ENCODE measurements at regions not wholly inside any gene's neighbourhood (a gene's known extent, or its start where the extent isn't known, plus 50 kb on each side); places are given as distances from the start of the nearest gene placed in this dataset.
"Not testable (repeated sequence)": the region's sequence is repeated elsewhere in the genome, so short reads cannot be mapped to it uniquely, and the experiment has no call there.

DNA sequence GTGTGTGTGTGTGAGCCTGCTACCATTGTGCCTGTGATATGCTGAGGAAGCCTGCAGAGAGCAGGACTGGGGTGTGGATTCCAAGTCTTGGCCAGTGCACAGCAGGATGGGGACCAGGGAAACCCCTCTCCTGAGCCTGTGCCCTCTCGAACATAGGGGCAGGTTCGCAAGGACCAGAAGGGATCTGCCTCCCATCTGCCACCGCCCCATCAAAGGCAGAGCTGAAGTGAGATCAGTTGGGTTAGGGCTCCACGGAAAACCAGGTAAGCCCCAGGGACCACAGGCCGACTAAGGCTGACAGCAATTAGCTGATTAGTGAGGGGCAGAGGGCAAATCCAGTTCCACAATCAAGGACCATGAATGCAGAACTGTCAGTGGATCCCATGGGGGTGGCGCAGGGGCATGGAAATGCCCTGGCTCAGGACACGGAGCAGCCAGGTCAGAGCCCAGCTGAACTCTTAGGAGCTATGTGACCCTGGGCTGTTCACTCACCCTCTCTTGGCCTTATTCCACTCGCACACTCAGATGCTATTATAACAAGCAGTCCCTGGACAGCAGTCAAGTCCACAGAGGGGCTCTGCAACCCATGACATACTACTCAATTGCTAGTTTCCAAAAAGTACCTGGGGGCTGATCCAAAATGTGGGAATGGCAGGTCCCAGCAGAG, 84.2 kb upstream of the ID2 start:
- TF ChIP-seq, protein P1, sequence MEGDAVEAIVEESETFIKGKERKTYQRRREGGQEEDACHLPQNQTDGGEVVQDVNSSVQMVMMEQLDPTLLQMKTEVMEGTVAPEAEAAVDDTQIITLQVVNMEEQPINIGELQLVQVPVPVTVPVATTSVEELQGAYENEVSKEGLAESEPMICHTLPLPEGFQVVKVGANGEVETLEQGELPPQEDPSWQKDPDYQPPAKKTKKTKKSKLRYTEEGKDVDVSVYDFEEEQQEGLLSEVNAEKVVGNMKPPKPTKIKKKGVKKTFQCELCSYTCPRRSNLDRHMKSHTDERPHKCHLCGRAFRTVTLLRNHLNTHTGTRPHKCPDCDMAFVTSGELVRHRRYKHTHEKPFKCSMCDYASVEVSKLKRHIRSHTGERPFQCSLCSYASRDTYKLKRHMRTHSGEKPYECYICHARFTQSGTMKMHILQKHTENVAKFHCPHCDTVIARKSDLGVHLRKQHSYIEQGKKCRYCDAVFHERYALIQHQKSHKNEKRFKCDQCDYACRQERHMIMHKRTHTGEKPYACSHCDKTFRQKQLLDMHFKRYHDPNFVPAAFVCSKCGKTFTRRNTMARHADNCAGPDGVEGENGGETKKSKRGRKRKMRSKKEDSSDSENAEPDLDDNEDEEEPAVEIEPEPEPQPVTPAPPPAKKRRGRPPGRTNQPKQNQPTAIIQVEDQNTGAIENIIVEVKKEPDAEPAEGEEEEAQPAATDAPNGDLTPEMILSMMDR (IDR thresholded peaks at IDR 0.05; ENCODE audit: low read depth, low read length), result no peak
- H3K4me3 ChIP-seq (ENCODE audit: low read depth, low read length), result no peak overlapping the region

DNA sequence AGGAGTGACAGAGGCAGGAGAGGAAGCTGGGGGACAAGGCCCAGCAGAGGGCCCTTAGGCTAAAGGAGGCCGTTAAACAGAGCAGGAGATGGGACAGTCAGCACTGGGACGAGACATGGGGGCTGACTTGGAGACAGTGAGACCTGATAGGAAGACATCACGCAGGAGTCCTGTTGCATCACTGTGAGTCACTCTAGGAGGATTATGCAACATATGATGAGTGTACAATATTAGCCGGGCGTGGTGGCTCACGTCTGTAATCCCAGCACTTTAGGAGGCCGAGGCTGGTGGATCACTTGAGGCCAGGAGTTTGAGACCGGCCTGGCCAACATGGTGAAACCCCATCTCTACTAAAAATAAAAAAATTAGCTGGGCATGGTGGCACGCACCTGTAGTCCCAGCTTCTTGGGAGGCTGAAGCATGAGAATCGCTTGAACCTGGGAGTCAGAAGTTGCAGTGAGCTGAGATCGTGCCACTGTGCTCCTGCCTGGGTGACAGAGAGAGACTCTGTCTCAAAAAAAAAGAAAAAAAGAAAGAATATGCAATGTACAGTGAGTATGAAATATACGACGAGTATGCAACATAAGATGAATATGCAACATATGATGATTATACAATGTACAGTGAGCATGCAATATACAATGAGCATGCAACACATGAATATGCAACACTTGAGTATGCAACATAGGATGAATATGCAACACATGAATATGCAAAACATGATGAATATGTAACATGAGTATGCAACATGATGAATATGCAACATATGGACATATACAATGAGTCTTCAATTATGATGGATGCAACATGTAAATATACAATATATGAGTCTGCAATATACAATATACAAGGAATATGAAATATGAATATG, 83.3 kb upstream of the ID2 start:
- no peak overlapping the region for H3K4me3 ChIP-seq (ENCODE audit: low read depth, low read length)
- TF ChIP-seq, protein P1 (IDR thresholded peaks at IDR 0.05; ENCODE audit: low read depth, low read length), result no peak

DNA sequence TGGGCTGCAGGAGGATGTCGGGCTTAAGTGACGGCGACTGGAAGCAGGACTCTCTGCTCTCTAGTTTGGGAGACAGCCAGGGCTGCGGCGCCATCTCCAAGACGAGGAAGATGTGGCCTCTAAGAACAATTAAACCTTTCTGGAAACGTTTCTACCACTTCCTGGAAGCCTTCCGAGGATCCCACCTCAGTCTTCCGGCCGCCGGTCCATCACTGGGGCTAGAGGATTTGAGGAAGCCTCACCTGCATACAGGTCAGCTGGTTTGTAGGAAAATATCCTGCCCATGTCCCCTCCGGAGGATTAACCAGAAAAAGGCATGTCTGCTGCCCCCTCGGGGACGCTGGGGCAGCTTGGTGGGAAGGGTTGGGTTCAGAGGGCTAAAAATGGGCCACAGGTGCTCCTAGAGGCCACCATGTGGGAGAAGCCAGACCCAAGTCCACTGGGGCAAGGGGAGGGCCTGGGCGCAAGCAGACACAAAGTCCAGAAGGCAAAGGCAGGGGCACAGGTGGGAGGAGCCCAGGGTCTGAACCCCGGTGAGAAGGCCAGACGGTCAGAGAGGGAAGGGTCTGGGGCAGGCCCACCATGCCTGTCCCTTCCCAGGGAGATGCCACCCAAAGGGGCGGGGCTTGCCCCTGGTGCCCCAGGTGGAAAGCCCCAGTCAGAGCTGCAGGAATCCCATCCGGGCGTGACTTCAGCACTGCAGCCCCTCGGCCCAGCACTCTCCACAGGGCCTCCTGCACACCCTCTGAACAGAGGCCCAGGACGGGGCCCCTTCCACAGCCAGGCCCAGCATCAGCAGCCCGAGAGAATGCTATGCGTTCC, 82.2 kb upstream of the ID2 start:
- H3K4me3 ChIP-seq (ENCODE audit: low read depth, low read length), result no peak overlapping the region
- TF ChIP-seq, protein P1 (IDR thresholded peaks at IDR 0.05; ENCODE audit: low read depth, low read length), result no peak

DNA sequence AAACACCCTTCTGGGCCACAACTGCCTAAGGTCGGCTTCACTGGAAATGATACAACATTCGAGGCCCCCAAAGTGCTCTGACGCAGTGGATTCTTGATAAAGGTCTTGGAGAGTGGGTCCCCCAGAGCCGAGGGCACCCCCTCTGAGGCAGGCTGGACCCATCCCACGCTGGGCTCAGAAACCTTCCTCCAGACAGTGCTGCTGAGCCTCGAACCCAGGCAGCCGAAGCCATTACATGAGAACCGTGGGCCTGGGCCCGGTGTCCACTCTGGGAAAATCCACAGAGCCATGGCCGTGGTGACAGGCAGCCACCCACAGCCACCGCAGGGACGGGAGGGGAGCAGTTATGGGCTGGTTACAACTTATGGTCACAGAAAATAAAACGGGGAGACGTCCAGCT, 81.4 kb upstream of the ID2 start:
- TF ChIP-seq, protein P1 (IDR thresholded peaks at IDR 0.05; ENCODE audit: low read depth, low read length), result no peak
- no peak overlapping the region for H3K4me3 ChIP-seq (ENCODE audit: low read depth, low read length)

DNA sequence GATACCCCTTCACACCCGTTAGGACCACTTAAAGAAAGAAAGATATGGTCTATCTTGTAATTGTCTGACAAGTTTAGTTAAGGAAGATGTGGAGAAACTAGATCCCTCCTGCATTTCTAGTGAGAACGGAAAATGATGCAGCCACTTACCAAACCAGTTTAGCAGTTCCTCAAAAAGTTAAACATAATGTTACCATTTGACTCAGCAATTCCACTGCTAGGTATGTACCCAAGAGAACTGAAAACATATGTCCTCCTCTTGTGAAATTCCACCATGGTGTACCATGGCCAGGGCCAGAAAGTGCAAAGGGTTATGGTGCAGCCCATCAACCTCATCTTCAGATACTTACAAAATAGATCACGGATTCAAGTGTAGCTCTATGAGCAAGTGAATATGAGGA, 79.0 kb upstream of the ID2 start:
- no peak overlapping the region for H3K4me3 ChIP-seq (ENCODE audit: low read depth, low read length)
- TF ChIP-seq, protein P1 (IDR thresholded peaks at IDR 0.05; ENCODE audit: low read depth, low read length), result no peak

DNA sequence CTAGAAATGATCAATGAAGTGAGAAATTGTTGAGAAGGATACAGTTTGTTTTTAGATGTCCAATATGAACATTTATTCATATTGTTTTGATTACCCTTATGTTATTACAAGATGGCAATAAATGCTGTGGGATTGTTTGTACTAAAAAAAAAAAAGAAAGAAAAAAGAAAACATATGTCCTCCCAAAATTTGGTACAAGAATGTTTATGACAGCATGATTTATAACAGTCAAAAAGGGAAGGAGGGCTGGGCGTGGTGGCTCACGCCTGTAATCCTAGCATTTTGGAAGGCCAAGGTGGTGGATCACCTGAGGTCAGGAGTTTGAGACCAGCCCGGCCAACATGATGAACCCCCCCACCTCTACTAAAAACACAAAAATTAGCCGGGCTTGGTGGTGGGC, 78.5 kb upstream of the ID2 start:
- H3K4me3 ChIP-seq (ENCODE audit: low read depth, low read length), result not testable (repeated sequence)

DNA sequence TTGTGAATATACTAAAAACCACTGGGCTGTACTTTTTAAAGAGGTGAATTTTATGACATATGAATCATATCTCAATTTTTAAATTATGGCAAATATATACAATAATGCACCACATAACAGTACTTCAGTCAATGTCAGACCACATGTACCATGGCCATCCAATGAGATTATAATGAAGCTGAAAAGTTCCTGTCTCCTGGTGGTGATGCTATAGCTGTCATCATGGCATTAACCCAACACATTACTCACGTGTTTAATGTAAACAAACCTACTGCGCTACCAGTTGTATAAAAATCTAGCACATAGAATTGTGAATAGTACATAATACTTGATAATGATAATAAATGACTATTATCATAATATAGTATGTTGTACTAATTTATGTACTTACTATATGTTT, 77.6 kb upstream of the ID2 start:
- TF ChIP-seq, protein P1 (IDR thresholded peaks at IDR 0.05; ENCODE audit: low read depth, low read length), result no peak
- no peak overlapping the region for H3K4me3 ChIP-seq (ENCODE audit: low read depth, low read length)
